ENCODE measurements at regions not wholly inside any gene's neighbourhood (a gene's known extent, or its start where the extent isn't known, plus 50 kb on each side); places are given as distances from the start of the nearest gene placed in this dataset.
"Not testable (repeated sequence)": the region's sequence is repeated elsewhere in the genome, so short reads cannot be mapped to it uniquely, and the experiment has no call there.

DNA sequence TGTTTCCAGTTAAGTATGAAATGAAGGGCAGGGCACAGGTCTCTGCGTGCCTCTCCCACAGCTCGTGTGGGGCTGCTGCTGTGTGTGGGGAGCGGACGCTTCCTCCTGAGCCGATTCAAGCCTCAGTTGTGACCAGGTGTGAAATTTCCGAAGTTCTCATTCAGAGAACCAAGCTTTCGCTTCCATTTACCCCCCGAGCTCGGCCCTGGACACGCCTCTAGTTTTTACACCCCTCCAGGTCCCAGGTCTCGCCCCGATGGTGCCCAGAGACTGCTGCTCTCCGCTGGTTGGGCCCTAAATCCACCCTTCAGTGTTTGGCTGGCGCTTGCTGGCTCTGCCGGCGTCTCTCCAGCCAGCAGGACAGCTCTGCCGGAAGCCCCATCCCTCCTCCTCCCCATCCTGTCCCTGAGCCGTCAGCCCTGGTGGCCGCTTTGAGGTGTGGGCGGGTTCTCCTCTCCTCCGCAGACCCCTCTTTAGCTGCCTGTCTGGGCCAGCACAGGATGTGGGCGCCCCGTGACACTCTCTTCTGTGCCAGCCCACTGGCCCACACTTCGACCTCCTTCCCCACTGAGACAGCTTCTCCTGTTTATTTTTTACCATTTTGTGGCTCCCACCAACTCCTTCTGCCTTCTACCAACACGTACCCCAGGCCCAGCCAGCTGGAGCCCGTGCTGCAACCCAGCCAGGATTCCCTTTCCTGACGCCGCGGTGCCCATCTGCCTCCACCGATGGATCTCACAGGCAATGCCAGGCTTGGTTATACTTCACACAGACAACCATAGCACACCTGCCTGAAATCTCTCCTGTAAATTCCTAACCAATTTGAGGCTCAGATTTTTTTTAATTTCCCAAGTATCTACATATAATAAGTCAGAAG is 142.8 kb downstream of the DLL1 start:
- in situ Hi-C loops (cut with HindIII; ENCODE audit: low pct_unique_long_range_greater_than_20kb, low sequenced_read_pairs), result no loop called here
- DNase-seq (ENCODE audit: low read depth, low spot score), result no peak

DNA sequence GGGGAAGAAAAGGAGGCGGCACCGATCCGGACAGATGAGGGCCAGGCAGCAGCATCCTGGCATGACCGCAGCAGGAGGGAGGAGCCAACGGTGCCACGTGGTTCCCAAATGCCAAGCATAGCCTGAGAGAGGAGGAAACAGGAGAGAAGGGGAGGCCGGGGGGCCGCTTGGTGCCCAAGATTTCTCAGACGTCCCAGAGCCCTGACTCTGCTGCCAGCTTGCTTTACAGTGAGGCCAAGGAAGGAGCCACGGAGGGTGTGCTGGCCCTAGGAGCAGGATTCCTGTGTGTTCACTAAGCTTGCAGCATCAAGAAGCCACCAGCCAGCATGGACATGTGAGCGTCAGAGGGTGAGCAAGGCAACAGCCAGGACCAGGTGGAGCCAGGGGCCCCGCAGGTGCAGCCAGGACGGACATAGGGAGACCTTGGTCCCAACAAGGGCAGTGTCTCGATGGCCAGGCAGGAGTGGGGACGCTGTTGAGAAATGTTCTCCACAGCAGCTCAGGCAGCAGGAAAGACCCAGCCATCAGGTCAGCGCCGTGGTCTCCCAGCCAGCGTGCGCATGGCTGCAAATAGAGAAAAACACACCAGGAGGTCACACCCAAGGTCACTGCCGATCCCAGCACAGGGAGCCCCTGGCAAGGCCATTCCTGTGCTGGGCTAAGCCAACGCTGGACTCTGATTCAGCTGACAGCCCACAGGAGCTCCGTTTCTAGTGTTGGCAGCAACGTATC is 143.7 kb downstream of the DLL1 start:
- in situ Hi-C loops (cut with HindIII; ENCODE audit: low pct_unique_long_range_greater_than_20kb, low sequenced_read_pairs), result no loop called here
- DNase-seq (ENCODE audit: low read depth, low spot score), result no peak

DNA sequence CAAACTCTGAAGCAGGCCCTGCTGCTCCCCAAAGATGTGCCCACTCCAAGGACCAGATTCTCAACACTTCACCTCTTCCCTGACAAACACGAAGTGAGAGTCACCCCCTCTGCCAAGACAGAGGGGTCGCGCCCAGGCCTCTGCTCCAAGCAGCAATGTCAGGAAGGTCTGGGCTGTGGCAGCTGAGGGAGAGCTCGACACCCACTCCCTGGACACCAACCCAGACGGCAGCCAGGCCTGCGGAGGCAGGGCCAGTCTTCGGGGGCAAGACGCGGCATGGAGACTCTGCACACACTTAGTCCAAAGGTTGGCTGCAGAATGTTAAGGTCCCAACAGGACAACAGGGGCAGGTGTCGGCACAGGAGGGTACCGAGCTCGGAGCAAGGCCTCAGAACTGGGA is 144.2 kb downstream of the DLL1 start:
- in situ Hi-C loops (cut with HindIII; ENCODE audit: low pct_unique_long_range_greater_than_20kb, low sequenced_read_pairs), result no loop called here

DNA sequence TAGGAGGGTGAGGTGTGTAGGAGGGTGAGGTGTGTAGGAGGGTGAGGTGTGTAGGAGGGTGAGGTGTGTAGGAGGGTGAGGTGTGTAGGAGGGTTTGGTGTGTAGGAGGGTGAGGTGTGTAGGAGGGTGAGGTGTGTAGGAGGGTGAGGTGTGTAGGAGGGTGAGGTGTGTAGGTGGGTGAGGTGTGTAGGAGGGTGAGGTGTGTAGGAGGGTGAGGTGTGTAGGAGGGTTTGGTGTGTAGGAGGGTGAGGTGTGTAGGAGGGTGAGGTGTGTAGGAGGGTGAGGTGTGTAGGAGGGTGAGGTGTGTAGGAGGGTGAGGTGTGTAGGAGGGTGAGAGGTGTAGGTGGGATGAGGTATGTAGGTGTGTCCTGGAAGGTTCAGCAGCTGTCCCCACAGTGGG is 144.7 kb downstream of the DLL1 start:
- in situ Hi-C loops (cut with HindIII; ENCODE audit: low pct_unique_long_range_greater_than_20kb, low sequenced_read_pairs); DNase-seq (ENCODE audit: low read depth, low spot score): not testable (repeated sequence)

More for the DNA sequence above, 144.2 kb downstream of the DLL1 start:
- no peak for DNase-seq (ENCODE audit: low read depth, low spot score)

DNA sequence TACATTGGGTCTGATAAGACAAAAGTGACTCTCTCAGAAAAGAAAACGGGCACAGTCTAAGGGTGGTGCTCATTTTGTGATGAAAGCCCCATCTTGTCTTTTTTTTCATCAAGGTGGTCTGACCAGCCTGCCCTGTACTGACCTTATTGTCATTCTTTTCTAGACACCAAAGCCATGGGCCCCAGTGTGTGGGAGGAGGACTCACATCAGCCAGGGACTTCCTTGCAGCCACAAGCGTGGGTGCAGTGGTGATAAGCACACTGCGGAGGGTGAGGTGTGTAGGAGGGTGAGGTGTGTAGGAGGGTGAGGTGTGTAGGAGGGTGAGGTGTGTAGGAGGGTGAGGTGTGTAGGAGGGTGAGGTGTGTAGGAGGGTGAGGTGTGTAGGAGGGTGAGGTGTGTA is 145.2 kb downstream of the DLL1 start:
- in situ Hi-C loops (cut with HindIII; ENCODE audit: low pct_unique_long_range_greater_than_20kb, low sequenced_read_pairs); DNase-seq (ENCODE audit: low read depth, low spot score): not testable (repeated sequence)

DNA sequence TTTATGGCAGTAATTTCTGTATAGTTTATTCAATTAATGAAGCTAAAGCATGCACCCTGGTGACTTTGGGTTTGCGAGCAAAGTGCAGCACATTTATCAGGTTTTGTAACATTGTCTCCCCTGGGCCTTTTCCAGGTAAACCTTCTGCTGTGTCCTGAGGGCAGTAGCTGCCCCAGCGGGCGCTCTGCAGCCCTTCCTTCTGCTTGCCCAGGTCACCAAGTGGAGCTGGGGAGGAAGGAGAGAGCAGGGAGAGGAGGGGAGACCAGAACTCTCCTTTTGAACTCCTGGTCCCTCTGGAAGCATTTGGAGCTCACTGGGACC is 145.6 kb downstream of the DLL1 start:
- no peak for DNase-seq (ENCODE audit: low read depth, low spot score)
- in situ Hi-C loops (cut with HindIII; ENCODE audit: low pct_unique_long_range_greater_than_20kb, low sequenced_read_pairs), result no loop called here

DNA sequence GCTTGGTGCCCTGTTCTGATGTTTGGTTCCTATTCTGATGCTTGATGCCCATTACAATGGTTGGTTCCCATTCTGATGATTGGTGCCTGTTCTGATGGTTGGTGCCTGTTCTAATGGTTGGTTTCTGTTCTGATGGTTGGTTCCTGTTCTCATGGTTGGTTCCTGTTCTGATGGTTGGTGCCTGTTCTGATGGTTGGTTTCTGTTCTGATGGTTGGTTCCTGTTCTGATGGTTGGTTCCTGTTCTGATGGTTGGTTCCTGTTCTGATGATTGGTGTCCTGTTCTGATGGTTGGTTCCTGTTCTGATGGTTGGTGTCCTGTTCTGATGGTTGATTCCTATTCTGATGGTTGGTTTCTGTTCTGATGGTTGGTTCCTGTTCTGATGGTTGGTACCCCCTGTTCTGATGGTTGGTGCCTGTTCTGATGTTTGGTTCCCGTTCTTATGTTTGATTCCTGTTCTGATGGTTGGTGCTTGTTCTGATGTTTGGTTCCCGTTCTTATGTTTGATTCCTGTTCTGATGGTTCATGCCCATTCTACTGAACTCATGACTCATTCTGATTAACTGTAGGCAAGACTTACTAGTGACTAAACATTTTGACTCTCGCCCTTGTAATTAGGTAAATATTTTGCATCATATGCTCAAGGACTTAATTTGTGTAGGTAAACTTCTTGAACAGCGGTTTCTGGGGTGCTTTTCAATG is 146.2 kb downstream of the DLL1 start:
- in situ Hi-C loops (cut with HindIII; ENCODE audit: low pct_unique_long_range_greater_than_20kb, low sequenced_read_pairs), result no loop called here

DNA sequence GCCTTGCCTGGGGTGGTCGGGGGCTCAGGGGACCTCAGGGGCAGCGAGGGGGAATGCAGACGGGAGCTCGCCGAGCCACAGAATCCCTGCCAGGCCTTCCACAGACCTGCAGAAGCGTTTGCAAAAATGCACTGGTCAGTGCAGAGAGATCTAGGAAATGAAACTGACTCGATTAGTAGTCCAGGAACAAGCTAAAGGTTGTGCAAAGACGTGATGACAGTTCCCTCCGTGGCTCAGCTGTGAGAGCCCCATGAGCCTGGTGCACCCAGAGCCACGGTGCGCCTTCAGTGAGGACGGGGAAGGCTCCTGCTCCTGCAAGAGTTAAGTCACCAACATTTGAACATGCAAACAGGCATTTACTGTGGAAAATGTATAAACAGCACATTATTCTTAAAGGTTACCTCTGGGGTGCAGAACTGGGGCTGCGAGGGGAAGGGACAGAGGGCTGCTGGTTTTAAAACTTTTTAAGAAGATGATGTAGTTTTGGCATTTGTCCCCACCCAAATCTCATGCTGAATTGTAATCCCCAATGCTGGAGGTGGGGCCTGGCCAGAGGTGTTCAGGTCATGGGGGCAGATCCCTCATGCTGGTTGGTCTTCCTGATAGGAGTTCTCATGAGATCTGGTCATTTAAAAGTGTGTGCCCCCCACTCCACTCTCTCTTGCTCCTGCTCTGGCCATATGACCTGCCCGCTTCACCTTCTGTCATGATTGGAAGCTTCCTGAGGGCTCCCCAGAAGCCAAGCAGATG is 147.3 kb downstream of the DLL1 start:
- no peak for DNase-seq (ENCODE audit: low read depth, low spot score)
- in situ Hi-C loops (cut with HindIII; ENCODE audit: low pct_unique_long_range_greater_than_20kb, low sequenced_read_pairs), result no loop called here

More for the DNA sequence above, 146.2 kb downstream of the DLL1 start:
- no peak for DNase-seq (ENCODE audit: low read depth, low spot score)

DNA sequence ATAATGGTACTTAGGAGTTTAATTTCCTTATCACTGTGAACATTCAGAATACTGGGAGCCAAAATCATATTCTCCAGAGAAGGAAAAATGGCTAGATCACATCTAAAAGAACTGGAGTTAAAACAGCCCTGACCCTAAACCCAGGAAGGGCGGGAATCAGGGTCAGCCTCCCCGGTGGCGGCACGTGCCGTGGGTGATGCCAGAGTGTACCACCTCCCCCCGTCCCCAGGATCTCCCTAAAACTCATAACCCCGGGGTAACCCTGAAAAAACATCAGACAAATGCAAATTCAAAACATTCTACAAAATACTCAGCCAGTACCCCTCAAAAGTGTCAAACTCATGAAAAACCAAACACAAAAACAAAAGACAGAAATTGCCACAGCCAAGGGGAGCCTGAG is 148.3 kb downstream of the DLL1 start:
- no peak for DNase-seq (ENCODE audit: low read depth, low spot score)
- in situ Hi-C loops (cut with HindIII; ENCODE audit: low pct_unique_long_range_greater_than_20kb, low sequenced_read_pairs), result no loop called here

DNA sequence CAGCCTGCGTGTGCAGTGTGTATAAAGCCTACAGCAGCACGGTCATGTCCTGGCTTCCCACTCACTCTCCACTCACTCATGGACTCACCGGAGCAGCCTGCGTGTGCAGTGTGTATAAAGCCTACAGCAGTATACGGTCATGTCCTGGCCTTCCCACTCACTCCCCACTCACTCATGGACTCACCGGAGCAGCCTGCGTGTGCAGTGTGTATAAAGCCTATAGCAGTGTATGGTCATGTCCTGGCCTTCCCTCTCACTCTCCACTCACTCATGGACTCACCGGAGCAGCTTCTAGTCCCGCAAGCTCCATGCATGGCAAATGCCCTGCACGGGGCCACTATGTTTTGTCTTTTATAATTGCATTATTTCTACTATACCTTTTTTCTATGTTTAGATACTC is 149.8 kb downstream of the DLL1 start:
- in situ Hi-C loops (cut with HindIII; ENCODE audit: low pct_unique_long_range_greater_than_20kb, low sequenced_read_pairs); DNase-seq (ENCODE audit: low read depth, low spot score): not testable (repeated sequence)

DNA sequence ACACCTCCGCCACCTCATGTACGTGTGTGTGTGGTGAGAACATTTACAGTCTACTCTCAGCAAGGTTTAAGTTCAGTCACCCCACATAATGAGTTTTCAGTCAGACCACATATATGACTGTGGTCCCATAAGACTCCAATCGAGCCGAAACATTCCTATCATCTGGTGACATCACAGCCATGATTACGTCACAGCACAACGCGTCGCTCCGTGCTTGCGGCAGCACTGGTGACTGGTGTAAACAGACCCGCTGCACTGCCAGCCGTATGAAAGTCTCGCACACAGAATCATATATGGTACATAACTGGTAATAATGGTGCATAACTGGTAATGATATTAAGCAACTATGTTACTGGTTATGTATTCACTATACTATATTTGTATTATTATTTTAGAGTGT is 150.7 kb downstream of the DLL1 start:
- in situ Hi-C loops (cut with HindIII; ENCODE audit: low pct_unique_long_range_greater_than_20kb, low sequenced_read_pairs), result no loop called here
- no peak for DNase-seq (ENCODE audit: low read depth, low spot score)

DNA sequence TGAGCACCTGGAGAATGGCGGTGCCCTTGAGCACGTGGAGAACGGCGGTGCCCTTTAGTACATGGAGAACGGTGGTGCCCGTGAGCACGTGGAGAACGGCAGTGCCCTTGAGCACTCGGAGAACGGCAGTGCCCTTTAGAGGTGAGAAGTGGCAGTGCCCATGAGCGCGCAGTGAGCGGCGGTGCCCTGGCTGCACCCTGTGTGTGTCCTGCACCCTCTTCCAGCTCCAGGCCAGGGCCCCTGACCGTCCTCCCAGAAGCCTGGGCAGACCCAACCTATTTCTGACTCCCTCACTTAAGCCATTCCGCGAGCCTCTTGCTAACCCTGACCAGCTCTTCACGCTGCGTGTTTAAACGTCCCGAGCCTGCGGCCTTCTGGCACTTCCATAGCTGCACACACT is 151.3 kb downstream of the DLL1 start:
- DNase-seq (ENCODE audit: low read depth, low spot score), result no peak
- in situ Hi-C loops (cut with HindIII; ENCODE audit: low pct_unique_long_range_greater_than_20kb, low sequenced_read_pairs), result no loop called here

DNA sequence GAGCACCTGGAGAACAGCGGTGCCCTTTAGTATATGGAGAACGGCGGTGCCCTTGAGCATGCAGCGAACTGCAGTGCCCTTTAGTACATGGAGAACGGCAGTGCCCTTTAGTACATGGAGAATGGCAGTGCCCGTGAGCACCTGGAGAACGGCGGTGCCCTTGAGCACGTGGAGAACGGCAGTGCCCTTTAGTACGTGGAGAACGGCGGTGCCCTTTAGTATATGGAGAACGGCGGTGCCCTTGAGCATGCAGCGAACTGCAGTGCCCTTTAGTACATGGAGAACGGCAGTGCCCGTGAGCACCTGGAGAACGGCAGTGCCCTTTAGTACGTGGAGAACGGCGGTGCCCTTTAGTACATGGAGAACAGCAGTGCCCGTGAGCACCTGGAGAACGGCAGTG is 151.8 kb downstream of the DLL1 start:
- in situ Hi-C loops (cut with HindIII; ENCODE audit: low pct_unique_long_range_greater_than_20kb, low sequenced_read_pairs); DNase-seq (ENCODE audit: low read depth, low spot score): not testable (repeated sequence)

DNA sequence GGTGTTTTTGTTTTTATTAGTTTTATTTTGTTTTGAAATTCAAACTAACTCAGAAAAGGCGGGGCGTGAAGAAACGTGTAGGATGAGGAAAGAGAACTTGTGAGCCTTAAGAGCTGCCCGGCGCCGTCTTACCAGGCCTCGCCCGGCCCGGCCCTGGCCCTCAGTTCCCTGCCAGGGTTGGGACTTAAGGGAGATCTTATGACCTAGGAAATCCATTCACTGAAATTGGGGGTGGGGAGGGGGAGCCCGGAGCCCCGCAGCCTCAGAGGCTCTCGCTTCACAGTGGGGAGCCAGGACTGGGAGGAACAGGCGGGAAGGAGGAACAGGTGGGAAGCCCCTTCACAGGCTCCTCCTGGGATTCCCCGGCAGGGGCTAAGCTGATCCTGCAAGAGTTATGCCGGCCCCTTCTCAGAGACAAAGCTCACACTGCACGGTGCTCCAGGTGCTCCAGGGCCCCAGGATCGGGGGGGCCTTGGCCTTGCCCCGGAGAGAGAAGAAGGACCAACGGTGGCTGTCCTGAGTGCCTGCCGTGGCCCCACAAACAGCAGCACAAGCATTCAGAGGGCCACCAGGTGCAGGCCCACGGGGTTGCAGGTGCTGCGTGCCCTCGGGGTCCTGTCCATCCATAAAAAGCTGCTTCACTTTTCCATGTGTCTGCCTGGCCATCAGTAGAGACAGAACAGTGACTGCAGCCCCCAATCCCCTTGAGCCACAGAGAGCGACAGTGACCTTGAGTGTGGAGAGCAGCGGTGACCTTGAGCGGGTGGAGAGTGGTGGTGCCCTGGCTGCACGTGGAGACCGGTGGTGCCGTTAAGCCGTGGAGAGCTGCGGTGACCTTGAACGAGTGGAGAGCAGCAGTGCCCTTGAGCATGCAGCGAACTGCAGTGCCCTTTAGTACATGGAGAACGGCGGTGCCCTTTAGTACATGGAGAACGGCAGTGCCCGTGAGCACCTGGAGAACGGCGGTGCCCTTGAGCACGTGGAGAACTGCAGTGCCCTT is 152.7 kb downstream of the DLL1 start:
- in situ Hi-C loops (cut with HindIII; ENCODE audit: low pct_unique_long_range_greater_than_20kb, low sequenced_read_pairs), result no loop called here
- DNase-seq (ENCODE audit: low read depth, low spot score), result no peak

DNA sequence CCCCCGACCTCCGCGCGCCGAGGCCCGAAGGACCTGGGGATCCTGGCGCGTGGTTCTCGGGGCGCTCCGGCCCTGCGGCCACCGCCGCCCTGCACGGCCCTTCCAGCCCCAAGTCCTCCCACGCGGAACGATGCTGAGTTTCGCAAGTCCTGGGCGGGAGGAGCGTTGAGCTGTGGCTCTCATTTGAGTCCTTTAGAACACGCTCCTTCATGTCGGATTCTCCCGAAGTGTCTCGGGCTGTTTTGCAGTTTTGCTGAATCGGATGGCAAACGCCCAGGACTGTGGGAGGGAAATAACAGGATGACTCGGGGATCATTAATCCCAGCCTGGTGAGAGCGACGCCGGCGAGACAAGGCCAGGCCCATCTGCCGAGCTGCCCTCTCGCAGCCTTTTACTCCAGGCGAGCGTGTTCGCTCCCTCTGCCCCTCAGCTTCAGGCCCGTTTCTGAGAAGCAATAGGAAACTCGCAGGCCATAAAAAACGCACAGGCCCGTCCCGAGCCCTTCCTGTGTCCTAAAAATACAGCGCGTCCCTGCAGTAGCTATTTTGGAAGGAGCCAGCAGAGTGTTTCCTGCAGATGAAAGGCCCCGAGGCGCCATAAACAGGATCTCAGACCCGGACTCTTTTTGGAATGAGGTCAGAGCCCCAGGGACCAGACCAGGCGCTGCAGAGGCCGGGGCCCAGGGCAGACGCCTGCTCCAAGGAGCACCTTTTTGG is 153.5 kb downstream of the DLL1 start:
- DNase-seq (ENCODE audit: low read depth, low spot score), result no peak
- in situ Hi-C loops (cut with HindIII; ENCODE audit: low pct_unique_long_range_greater_than_20kb, low sequenced_read_pairs), result no loop called here

DNA sequence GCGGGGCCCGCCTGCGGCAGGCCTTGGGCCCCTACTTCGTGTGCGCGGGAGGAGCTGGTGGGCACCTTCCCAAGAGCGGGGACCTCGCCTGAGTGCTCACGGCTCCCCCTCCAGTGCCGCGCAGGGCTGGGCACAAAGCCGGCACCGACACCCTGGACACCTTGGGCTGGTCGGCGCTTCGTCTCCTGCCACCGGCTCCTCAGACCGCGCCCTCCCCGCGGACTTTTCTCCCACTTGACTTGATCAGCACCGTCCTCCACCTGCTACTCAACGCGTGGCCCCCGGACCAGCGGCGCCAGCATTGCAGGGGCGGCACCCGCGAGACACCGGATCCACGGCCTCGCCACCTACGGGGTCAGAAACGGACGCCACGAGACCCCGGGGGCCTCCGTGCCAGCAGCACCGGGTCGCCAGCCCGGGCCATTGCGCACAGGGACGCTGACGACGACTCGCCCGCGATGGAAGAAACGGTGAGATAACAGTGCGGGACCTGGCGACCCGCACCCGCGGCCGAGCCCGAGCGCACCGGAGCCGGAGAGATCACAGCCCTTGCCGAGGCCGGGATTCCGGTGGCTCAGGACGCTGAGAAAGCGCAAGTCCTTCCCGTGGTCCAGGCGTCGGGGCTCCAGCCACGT is 154.2 kb downstream of the DLL1 start:
- in situ Hi-C loops (cut with HindIII; ENCODE audit: low pct_unique_long_range_greater_than_20kb, low sequenced_read_pairs), result no loop called here
- no peak for DNase-seq (ENCODE audit: low read depth, low spot score)

Measured in SK-MEL-5 (cell line).